Parathyroid adenoma (tissue), 2 donors: ENCODE measurements at regions not wholly inside any gene's neighbourhood (a gene's known extent, or its start where the extent isn't known, plus 50 kb on each side); places are given as distances from the start of the nearest gene placed in this dataset.

ENCODE experiments used
- H2AFZ ChIP-seq: fragments of 300-600 bp; sonication (generic); one replicate; pipeline ENCODE4 v1.7.0; 2017; ENCODE audit warnings: antibody characterized with exemption, mild to moderate bottlenecking
- H3K27ac ChIP-seq: fragments of 300-600 bp; sonication (generic); one replicate; pipeline ENCODE4 v1.7.0; 2017
- H3K27me3 ChIP-seq: fragments of 300-600 bp; sonication (generic); one replicate; pipeline ENCODE4 v1.7.0; 2017; ENCODE audit warnings: low read length; ENCODE audit not compliant: control insufficient read depth, insufficient read depth
- H3K36me3 ChIP-seq: fragments of 300-600 bp; sonication (generic); one replicate; pipeline ENCODE4 v1.7.0; 2017; ENCODE audit warnings: low read length; ENCODE audit not compliant: control insufficient read depth, insufficient read depth
- H3K4me1 ChIP-seq: fragments of 300-600 bp; sonication (generic); one replicate; pipeline ENCODE4 v1.7.0; 2017; ENCODE audit warnings: control low read depth
- H3K4me2 ChIP-seq: fragments of 300-600 bp; sonication (generic); one replicate; pipeline ENCODE4 v1.7.0; 2017; ENCODE audit warnings: low read length
- H3K4me3 ChIP-seq: fragments of 300-600 bp; sonication (generic); one replicate; pipeline ENCODE4 v1.7.0; 2017; ENCODE audit warnings: low read depth, low read length
- H3K79me2 ChIP-seq: fragments of 300-600 bp; sonication (generic); one replicate; pipeline ENCODE4 v1.7.0; 2017; ENCODE audit warnings: control low read depth
- H3K9ac ChIP-seq: fragments of 300-600 bp; sonication (generic); one replicate; pipeline ENCODE4 v1.7.0; 2017; ENCODE audit warnings: mild to moderate bottlenecking
- H3K9me3 ChIP-seq: fragments of 300-600 bp; sonication (generic); one replicate; pipeline ENCODE4 v1.7.0; 2017; ENCODE audit warnings: low read length; ENCODE audit not compliant: control insufficient read depth
- TF ChIP-seq, protein P1 (sequence below): fragments of 300-600 bp; sonication (generic); IDR thresholded peaks from one replicate; pipeline ENCODE4 v1.7.0; 2017; ENCODE audit warnings: antibody characterized with exemption, mild to moderate bottlenecking
- donor health status: primary hyperparathyroidism.

DNA sequence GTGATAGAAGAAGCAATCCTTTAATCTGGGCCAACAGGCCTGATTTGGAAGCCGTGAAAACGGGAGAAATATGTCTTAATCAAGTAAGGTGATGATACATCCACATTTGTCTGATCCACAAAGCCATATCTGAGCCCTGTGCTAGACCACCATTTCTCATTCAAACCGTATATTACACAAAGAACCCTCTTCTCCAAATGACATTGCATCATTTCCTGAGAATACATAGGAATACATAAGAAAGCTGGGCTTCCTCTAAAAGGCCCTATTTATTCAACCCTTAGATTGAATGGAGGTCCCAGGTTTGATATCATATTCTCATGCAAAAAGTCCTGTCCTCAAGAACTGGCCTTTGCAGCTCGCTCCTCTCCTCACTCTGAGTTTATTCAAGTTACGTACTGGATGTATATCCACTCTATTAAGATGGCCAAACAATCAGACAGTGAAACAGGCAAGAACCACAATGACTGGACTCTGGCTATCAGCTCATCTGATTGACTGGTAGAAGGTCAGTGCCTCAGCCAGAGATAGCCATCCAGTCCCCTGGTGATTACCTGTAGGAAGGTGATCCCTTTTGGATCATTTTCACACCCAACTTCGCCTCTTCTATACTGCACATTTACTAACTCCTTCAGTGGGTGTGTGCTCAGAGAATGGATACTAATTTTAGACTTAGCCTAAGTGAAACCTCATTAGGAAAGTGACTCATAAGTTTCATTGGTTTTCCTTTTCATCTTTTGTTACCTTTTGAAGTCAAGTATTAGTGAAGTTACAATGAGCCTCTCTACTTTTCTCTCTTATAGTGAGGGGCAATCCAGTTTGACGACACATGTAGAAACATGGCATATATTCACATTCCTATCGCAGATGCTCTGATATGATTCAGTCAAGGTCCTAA lies 167.6 kb upstream of the WWC1 start:
- no peak overlapping the region for H2AFZ ChIP-seq
- TF ChIP-seq, protein P1, sequence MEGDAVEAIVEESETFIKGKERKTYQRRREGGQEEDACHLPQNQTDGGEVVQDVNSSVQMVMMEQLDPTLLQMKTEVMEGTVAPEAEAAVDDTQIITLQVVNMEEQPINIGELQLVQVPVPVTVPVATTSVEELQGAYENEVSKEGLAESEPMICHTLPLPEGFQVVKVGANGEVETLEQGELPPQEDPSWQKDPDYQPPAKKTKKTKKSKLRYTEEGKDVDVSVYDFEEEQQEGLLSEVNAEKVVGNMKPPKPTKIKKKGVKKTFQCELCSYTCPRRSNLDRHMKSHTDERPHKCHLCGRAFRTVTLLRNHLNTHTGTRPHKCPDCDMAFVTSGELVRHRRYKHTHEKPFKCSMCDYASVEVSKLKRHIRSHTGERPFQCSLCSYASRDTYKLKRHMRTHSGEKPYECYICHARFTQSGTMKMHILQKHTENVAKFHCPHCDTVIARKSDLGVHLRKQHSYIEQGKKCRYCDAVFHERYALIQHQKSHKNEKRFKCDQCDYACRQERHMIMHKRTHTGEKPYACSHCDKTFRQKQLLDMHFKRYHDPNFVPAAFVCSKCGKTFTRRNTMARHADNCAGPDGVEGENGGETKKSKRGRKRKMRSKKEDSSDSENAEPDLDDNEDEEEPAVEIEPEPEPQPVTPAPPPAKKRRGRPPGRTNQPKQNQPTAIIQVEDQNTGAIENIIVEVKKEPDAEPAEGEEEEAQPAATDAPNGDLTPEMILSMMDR, result no peak
- no peak overlapping the region for H3K4me3 ChIP-seq
- no peaks in the 10 kb centered on the region for H3K36me3 ChIP-seq
- H3K79me2 ChIP-seq, result no peaks in the 10 kb centered on the region
- no peaks in the 10 kb centered on the region for H3K9me3 ChIP-seq
- H3K27me3 ChIP-seq, result no peaks in the 10 kb centered on the region
- H3K9ac ChIP-seq, result no peak overlapping the region
- no peaks in the 10 kb centered on the region for H3K4me1 ChIP-seq
- H3K4me2 ChIP-seq, result no peak overlapping the region
- no peak overlapping the region for H3K27ac ChIP-seq

DNA sequence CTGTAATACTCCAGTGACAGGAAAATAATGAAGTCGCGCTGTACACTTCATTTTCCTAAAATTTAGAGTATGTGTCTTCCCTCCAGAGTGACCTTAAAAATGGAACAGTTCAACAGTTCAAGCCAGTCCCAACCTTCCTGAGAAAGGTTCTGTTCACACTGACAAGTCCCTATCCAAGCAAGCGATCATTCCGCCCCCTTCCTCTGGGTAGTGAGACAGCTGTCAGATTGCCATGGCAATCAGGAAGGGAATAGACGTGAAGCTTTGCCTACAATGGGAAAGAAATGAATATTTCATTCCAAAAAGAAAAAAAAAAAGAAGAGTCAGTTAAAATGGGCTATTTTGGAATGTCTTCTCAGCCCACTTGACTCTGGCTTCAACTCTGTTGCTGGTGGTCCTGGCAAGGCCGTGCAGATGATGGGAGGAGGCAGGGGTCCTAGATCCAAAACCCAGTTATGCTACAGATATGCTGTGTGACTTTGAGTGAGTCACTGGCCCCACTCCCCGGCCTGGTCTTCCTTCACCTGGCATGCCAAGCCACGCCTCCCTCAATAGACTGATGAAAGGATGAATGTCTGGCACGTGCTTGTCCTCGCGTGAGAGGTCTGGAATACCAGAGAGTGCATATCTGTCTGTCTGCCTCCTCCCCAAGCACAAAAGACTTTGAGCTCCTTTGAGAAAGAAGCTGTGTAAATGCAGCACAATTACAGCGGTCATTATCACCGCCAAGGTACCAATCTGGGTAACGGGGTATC lies 165.8 kb upstream of the WWC1 start:
- Histone ChIP-seq H3K79me2 (no peaks in the 10 kb centered on the region), H3K4me3 (no peak overlapping the region), H3K36me3 (no peaks in the 10 kb centered on the region), H3K9ac (no peak overlapping the region), H3K4me2 (no peak overlapping the region), H3K27me3 (no peaks in the 10 kb centered on the region), H2AFZ (no peak overlapping the region), H3K9me3 (no peaks in the 10 kb centered on the region), H3K27ac (no peak overlapping the region), H3K4me1 (no peaks in the 10 kb centered on the region)
- TF ChIP-seq, protein P1, result no peak

DNA sequence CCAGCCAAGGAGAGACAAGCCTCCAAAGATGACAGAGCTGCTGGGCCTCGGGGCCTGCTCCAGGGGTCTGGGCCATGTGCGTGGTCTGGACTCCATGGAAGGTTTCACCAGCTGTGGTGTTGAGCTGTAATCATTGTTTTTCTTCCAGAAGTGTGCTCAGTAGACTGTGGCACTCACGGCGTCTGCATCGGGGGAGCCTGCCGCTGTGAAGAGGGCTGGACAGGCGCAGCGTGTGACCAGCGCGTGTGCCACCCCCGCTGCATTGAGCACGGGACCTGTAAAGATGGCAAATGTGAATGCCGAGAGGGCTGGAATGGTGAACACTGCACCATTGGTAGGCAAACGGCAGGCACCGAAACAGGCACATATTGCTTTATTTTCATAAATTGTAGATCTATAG lies 164.8 kb upstream of the WWC1 start:
- no peaks in the 10 kb centered on the region for H3K9me3 ChIP-seq
- H3K4me1 ChIP-seq, result no peaks in the 10 kb centered on the region
- H3K4me2 ChIP-seq, result no peak overlapping the region
- H3K36me3 ChIP-seq, result no peaks in the 10 kb centered on the region
- no peak overlapping the region for H2AFZ ChIP-seq
- H3K9ac ChIP-seq, result no peak overlapping the region
- H3K4me3 ChIP-seq, result no peak overlapping the region
- TF ChIP-seq, protein P1, result no peak
- H3K27me3 ChIP-seq, result no peaks in the 10 kb centered on the region
- no peaks in the 10 kb centered on the region for H3K79me2 ChIP-seq
- H3K27ac ChIP-seq, result no peak overlapping the region

DNA sequence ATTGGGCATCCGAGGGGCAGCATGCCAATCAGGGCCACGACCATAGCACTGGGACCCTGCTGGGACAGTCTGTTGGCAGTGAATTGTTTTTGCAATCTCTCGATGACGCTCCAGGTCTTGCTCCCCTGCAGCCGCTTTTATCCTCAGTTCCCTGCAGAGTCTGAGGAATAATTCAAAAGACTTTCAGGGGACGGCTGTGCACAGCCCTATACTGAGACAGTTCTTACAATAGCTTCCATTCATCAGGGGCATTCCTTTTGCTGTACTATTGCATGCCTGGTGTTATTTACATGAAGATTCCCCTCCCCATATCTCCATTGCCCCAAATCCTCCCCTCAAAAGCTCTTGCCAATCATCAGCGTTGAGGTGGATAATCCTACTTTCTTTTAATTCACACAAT lies 163.3 kb upstream of the WWC1 start:
- H3K9me3 ChIP-seq, result no peaks in the 10 kb centered on the region
- H3K4me1 ChIP-seq, result no peaks in the 10 kb centered on the region
- H3K36me3 ChIP-seq, result no peaks in the 10 kb centered on the region
- TF ChIP-seq, protein P1, result no peak
- H3K9ac ChIP-seq, result no peak overlapping the region
- H3K27ac ChIP-seq, result no peak overlapping the region
- no peak overlapping the region for H3K4me3 ChIP-seq
- H3K27me3 ChIP-seq, result no peaks in the 10 kb centered on the region
- H2AFZ ChIP-seq, result no peak overlapping the region
- H3K4me2 ChIP-seq, result no peak overlapping the region
- H3K79me2 ChIP-seq, result no peaks in the 10 kb centered on the region
